Astrocyte (in vitro differentiated cells and primary cell): ENCODE measurements at regions not wholly inside any gene's neighbourhood (a gene's known extent, or its start where the extent isn't known, plus 50 kb on each side); places are given as distances from the start of the nearest gene placed in this dataset.
A peak's percentile ranks its signal among the peaks of the same experiment; 100 is the strongest.

Experiments
- DNase-seq: peaks from one replicate; pipeline ENCODE4 v3.0.0-alpha.2; 2010; ENCODE audit warnings: low read depth
- FAIRE-seq: peaks from 2 replicates; lab custom pipeline; 2011; peaks lifted over from hg19 to GRCh38; lab: Jason Lieb, UNC
- H2AFZ ChIP-seq: 2 replicates; pipeline ENCODE4 v1.6.0; 2012; ENCODE audit warnings: low read depth, low read length, inconsistent platforms
- H3K27ac ChIP-seq: 2 replicates; pipeline ENCODE4 v1.5.1; 2011; ENCODE audit warnings: low read depth, low read length, inconsistent platforms
- H3K27me3 ChIP-seq: 2 replicates; pipeline ENCODE4 v1.6.0; 2011; ENCODE audit warnings: low read length, inconsistent platforms; ENCODE audit not compliant: insufficient read depth
- H3K36me3 ChIP-seq: 2 replicates; pipeline ENCODE4 v1.5.1; 2011; ENCODE audit warnings: low read length, inconsistent platforms; ENCODE audit not compliant: insufficient read depth
- H3K4me1 ChIP-seq: 2 replicates; pipeline ENCODE4 v1.5.1; 2011; ENCODE audit warnings: low read length, inconsistent platforms; ENCODE audit not compliant: insufficient read depth
- H3K4me2 ChIP-seq: 2 replicates; pipeline ENCODE4 v1.6.0; 2012; ENCODE audit warnings: low read length, inconsistent platforms
- H3K4me3 ChIP-seq: 2 replicates; pipeline ENCODE4 v1.5.1; 2011; ENCODE audit warnings: low read depth, mild to moderate bottlenecking, low read length, inconsistent platforms; ENCODE audit not compliant: insufficient read depth
- H3K79me2 ChIP-seq: 2 replicates; pipeline ENCODE4 v1.6.0; 2012; ENCODE audit warnings: mild to moderate bottlenecking, low read length, inconsistent platforms; ENCODE audit not compliant: insufficient read depth
- H3K9ac ChIP-seq: 2 replicates; pipeline ENCODE4 v1.6.0; 2012; ENCODE audit warnings: mild to moderate bottlenecking, low read length, inconsistent platforms
- H3K9me3 ChIP-seq: 2 replicates; pipeline ENCODE4 v1.5.1; 2012; ENCODE audit warnings: low read depth, mild to moderate bottlenecking, low read length, inconsistent platforms; ENCODE audit not compliant: insufficient read depth
- H4K20me1 ChIP-seq: 2 replicates; pipeline ENCODE4 v1.6.0; 2012; ENCODE audit warnings: low read length, inconsistent platforms; ENCODE audit not compliant: insufficient read depth
- H3K27ac Mint-ChIP-seq: one replicate; pipeline ENCODE4 v1.8.0; 2021; ENCODE audit warnings: mild to moderate bottlenecking, mixed read lengths; ENCODE audit not compliant: unreplicated experiment
- H3K27me3 Mint-ChIP-seq: one replicate; pipeline ENCODE4 v1.8.0; 2021; ENCODE audit warnings: low read depth, mixed read lengths; ENCODE audit not compliant: unreplicated experiment
- H3K36me3 Mint-ChIP-seq: one replicate; pipeline ENCODE4 v1.8.0; 2021; ENCODE audit warnings: low read depth, mixed read lengths; ENCODE audit not compliant: unreplicated experiment
- H3K4me1 Mint-ChIP-seq: one replicate; pipeline ENCODE4 v1.8.0; 2021; ENCODE audit warnings: low read depth, mixed read lengths; ENCODE audit not compliant: unreplicated experiment
- H3K4me3 Mint-ChIP-seq: one replicate; pipeline ENCODE4 v1.8.0; 2021; ENCODE audit warnings: mild to moderate bottlenecking, moderate library complexity, mixed read lengths; ENCODE audit not compliant: unreplicated experiment
- H3K9me3 Mint-ChIP-seq: one replicate; pipeline ENCODE4 v1.8.0; 2021; ENCODE audit warnings: mild to moderate bottlenecking, mixed read lengths; ENCODE audit not compliant: unreplicated experiment
- CTCF ChIP-seq: IDR thresholded peaks from 2 replicates; pipeline ENCODE4 v1.5.1; 2011; ENCODE audit warnings: low read depth, mild to moderate bottlenecking, inconsistent platforms, low read length, moderate library complexity; ENCODE audit not compliant: insufficient read depth
- EZH2 ChIP-seq: IDR thresholded peaks from 2 replicates; pipeline ENCODE4 v1.6.1; 2012; ENCODE audit warnings: mild to moderate bottlenecking, low read length, inconsistent platforms; ENCODE audit not compliant: insufficient read depth

GRCh38 chr7:155234950-155235789, 62.5 kb upstream of the INSIG1 start:
- Histone ChIP-seq H3K79me2 (no peaks in the 10 kb centered on the region), H3K9me3 (no peaks in the 10 kb centered on the region), H3K4me2 (no peak overlapping the region), H3K4me3 (no peak overlapping the region), H4K20me1 (no peaks in the 10 kb centered on the region), H2AFZ (no peak overlapping the region), H3K27me3 (peaks cover 1% of the 10 kb centered on the region), H3K36me3 (no peaks in the 10 kb centered on the region), H3K4me1 (peaks cover 8% of the 10 kb centered on the region), H3K9ac (no peak overlapping the region), H3K27ac (no peak overlapping the region)
- Mint-ChIP-seq H3K9me3 (peaks cover 13% of the 10 kb centered on the region), H3K27ac (no peak overlapping the region), H3K4me3 (no peak overlapping the region), H3K36me3 (peaks cover 2% of the 10 kb centered on the region), H3K27me3 (peaks cover 28% of the 10 kb centered on the region), H3K4me1 (peaks cover 6% of the 10 kb centered on the region)
- DNase-seq (peak; percentile 18), FAIRE-seq (no peak)
- no peak for TF ChIP-seq EZH2
- no peak for TF ChIP-seq CTCF

- no peak overlapping the region for H3K9ac ChIP-seq
- H3K27me3 ChIP-seq: peaks cover 3% of the 10 kb centered on the region
- no peak overlapping the region for H3K27ac ChIP-seq
- H3K79me2 ChIP-seq: no peaks in the 10 kb centered on the region
- no peaks in the 10 kb centered on the region for H3K9me3 ChIP-seq
- H3K9me3 Mint-ChIP-seq: peaks cover 10% of the 10 kb centered on the region
- peaks cover 2% of the 10 kb centered on the region for H3K4me1 Mint-ChIP-seq
- H3K4me2 ChIP-seq: no peak overlapping the region
- no peaks in the 10 kb centered on the region for H4K20me1 ChIP-seq
- H3K4me3 Mint-ChIP-seq: no peak overlapping the region
- no peak overlapping the region for H2AFZ ChIP-seq
- no peak overlapping the region for H3K27ac Mint-ChIP-seq
- no peak for FAIRE-seq
- TF ChIP-seq CTCF (no peak), EZH2 (no peak)
- no peaks in the 10 kb centered on the region for H3K36me3 ChIP-seq
- DNase-seq: no peak
- H3K4me3 ChIP-seq: no peak overlapping the region
- H3K27me3 Mint-ChIP-seq: peaks cover 30% of the 10 kb centered on the region
- H3K36me3 Mint-ChIP-seq: no peaks in the 10 kb centered on the region
- peaks cover 8% of the 10 kb centered on the region for H3K4me1 ChIP-seq
Measured at GRCh38 chr7:155236386-155236785, 61.3 kb upstream of the INSIG1 start.

GRCh38 chr7:155237297-155237696, 60.4 kb upstream of the INSIG1 start:
- Histone ChIP-seq H3K4me3 (no peak overlapping the region), H3K36me3 (no peaks in the 10 kb centered on the region), H2AFZ (no peak overlapping the region), H3K9ac (no peak overlapping the region), H3K79me2 (no peaks in the 10 kb centered on the region), H3K4me2 (no peak overlapping the region), H3K27me3 (peaks cover 3% of the 10 kb centered on the region), H3K27ac (no peak overlapping the region), H3K9me3 (no peaks in the 10 kb centered on the region), H3K4me1 (peaks cover 8% of the 10 kb centered on the region), H4K20me1 (no peaks in the 10 kb centered on the region)
- TF ChIP-seq CTCF (no peak), EZH2 (no peak)
- FAIRE-seq (no peak), DNase-seq (no peak)
- Mint-ChIP-seq H3K4me1 (peaks cover 2% of the 10 kb centered on the region), H3K27me3 (peaks cover 28% of the 10 kb centered on the region), H3K27ac (no peak overlapping the region), H3K9me3 (peaks cover 10% of the 10 kb centered on the region), H3K36me3 (no peaks in the 10 kb centered on the region), H3K4me3 (no peak overlapping the region)
